Germinal center (tissue), 1 donor: ENCODE measurements at regions not wholly inside any gene's neighbourhood (a gene's known extent, or its start where the extent isn't known, plus 50 kb on each side); places are given as distances from the start of the nearest gene placed in this dataset.

Experiments
- DNase-seq: peaks from one replicate; pipeline ENCODE4 v3.0.0; 2012; ENCODE audit warnings: mixed read lengths, low spot score

DNA sequence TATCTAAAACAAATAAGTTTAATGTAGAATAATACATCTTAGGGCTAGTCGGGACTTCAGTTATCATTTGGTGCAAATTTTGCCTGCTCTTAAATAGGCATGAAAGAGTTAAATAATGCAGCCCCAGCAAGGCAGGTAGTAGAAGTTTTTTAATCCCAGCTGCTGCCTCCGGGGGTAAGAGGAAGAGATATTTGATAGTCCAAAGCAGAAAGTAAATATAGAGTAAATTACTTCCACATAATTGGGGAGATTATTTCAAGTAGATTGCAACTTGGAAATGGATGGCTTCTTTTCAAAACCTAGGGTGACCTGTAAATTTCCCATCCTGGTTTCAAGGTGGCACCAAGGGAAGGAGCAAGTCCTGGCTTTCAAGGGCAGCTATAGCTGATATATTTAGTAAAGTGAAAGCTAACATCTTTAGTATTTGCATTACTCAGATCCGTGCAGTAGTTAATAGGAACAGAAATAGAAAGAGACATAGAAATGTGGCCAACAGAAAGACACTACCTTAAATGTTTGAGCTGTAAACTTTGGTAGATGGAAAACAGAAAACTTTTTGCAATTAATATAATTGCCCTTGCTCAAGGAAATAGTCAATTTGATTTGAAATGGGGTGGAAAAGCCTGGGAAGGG, 109.1 kb downstream of the LMO4 start:
- DNase-seq: no peak

DNA sequence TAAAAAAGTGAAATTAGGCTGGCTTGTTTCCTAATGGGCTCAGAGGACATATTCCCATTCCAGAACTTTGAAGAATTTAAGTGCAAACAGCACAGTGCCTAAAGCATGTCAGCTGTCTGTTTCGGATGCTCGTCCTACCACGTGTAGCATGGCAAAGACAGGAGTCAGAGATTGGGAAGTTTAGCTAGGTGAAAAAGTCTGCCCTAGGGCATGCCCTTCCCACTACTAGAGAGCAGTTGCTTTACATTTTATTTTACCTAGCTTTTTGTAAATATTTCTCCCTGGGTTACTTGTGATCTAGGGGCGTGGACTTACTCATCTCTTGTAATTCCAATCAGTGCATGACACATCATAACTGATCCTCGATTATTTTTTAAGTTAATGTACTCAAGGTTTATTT, 111.1 kb downstream of the LMO4 start:
- no peak for DNase-seq

DNA sequence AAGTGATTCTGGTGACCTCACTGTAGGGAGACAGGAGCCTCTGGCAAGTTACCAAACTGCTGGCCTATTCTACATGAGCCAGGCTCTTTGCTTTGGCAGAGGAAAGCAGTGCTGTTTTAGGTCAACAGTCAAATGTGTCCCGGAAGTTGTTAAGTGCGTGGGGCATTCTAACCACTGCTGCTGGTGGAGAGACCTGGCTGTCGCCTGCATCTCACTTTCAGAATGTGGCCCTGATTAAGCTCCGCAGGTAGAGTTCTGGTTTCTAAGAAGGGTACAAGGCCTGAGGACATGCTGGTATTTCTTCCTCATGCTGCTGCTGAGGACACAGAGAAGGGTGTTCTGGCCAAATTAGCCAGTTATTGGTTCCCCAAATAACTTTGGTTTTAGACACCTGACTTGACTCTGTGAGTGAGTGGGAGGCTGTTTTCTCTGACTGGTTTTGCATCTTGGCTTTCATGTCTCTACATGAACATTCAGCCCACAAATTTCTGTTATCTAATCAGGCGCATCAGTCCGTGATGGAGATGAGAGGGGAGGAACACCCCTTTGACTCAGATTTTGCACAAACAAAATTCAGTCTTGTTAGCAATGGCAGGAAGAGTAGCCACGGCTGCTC, 120.8 kb downstream of the LMO4 start:
- peak; percentile 31 for DNase-seq

DNA sequence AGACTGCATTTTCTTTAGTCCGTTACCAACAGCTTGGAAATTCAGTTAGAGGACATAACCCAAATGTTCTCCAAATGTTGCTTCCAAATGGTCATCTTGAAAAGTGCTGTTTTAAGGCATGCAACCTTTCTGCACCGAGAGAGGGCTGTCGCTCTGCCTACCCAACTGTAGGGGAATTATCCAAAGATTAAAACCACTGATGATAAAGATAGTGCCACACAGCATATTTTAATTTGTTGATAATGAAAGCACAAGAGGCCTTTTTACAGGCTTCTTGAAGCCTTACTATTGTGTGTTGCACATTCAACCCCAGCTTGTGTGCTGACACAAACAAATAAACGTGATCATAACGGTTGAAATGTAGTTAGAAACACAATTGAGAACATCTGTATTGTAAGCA, 121.5 kb downstream of the LMO4 start:
- DNase-seq: no peak

DNA sequence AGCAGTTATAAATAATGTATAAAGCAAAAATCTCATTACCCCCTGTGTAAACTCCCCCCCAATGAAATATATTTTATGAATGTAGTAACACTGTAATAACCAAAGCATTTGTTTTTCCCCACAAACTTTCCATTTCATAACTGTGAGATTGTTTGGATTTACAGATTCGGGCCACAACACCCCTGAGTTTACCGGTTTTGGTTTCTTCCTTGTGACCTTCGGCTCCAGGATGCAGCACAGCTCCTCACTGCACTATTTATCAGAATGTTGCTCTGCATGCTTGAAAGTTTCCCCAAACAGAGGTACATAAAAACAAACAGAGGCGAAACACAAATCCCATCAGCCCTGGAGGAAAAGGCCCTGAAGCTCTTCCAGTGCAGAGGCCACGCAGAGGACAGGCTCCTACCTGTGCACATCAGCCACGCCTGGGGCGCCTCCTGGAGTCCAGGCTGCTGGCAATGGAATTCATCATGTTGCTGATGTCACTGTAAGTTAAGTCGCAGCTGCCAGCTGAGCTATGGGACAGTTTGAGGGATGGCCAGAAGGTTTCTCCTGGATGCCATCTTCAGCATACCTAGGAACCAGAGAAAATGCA, 122.0 kb downstream of the LMO4 start:
- DNase-seq: no peak

DNA sequence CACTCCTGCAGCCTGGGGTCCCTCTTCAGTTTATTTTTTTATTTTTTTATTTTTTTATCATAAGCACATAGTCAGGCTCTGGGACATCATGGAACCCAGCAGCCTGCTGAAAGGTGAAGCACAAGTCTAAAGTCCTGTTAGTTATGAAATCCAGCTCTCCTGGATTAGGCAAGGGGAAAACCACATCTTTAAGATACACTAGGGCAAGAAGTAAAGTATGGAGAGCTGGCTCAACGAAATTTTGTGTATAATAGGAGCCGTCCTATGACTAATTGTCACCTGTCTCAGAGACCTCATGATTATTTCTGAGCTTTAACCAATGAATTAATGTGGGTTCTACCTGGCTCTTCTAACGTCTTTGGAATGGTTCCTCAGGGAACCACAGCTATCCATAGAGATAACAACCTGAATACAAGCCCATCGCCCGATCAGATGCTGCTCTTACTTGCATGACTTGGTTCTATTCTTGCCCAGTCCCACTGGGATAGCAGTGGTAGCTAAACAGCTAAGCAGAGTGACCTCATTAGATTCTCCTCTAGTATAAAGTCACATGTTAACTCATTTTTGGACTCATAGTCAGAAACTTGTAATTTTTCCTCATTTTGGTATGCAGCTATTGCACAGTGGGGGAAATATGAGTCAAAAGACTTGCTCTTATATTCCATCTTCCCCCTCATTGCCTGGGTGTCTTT, 122.7 kb downstream of the LMO4 start:
- no peak for DNase-seq

DNA sequence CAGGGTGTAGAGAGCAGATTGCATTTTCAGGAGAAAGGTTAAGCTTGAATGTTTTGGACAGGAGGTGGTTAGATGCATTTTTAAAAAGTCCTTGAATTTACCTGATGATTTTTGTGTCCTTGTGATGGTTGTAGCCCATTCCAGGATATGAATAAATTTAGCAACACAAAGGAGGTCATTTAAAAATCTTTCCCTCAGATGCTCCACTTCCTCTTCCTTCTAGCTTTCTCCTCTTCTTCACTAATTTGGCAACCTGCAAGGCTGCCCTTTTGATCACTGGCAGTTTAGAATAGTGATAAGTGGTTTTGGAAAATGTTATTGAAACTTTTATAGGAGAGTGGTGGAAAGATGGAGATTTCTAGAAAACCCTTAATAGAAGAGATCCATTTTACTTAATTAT, 124.0 kb downstream of the LMO4 start:
- no peak for DNase-seq

DNA sequence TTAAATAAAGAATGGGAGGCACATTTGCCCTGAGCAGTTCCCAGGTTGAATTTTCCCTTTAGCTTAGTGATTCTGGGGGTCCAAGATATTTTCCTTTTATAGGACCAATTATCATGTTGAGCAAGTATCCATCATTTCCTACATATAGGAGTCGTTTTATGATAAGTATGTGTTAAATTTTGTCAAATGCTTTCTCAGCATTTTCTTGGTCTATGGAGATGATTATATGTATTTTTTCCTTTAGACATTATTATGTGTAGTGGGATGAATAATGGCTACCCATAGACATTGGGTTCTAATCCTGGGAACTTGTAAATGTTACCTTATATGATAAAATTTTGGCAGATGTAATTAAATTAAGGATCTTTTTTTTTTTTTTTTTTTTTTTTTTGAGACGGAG, 128.7 kb downstream of the LMO4 start:
- DNase-seq: no peak

DNA sequence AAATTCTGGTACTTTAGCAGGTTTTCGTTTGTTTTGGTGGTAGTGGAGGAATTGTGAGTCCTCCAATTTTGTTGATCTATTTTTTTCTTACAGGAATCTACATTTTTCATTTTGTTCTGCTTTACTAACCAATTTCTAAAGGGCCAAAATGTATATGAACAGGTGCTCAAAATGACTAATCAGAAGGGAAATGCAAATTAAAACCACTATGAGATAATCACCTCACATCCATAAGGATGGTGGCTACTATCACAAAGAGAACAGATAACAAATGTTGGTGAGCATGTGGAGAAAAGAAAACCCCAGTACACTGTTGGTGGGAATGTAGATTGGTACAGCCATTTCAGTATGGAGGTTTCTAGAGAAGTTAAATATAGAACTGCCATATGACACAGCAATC, 134.2 kb downstream of the LMO4 start:
- no peak for DNase-seq

DNA sequence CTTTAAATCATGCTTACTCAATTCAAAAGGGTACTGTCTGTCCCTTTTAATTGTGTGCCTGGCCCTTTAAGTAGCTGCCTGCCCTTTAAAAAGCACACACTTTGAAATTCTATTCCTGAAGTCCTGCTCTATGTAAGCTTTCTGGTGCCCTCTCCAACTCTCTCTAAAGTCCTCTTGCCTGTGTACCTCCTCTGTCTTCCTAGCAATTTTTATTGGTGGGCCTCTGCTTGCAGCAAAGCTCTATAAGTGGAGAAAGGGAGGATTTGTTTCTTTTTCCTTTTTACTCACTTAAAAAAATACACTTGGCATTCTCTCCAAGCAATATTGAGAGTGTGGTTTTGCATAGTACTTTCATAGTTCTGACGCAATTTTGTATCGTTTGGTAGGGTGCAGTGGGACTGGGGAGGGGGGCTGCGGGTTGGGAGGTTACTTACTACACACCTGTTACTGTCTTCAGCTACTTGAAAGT, 135.4 kb downstream of the LMO4 start:
- no peak for DNase-seq

DNA sequence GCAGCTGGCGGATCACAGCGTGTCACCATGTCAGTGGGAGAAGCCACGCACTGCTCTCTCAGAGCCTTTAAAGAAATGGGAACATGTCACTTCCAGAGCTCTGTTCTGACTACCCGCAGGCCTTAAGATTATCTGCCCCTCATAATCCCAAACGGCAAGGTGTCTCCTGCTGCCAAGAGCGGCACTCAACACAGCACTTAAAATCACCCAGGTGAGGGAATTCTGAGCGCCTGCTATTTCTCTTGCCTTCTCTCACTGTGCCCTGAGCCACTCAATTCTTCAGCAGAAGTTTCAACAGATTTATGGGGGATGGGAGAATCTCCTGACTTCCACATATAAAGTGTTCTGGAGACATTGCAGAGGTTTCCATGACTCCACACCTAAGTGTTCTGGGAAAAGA, 137.9 kb downstream of the LMO4 start:
- DNase-seq: no peak

DNA sequence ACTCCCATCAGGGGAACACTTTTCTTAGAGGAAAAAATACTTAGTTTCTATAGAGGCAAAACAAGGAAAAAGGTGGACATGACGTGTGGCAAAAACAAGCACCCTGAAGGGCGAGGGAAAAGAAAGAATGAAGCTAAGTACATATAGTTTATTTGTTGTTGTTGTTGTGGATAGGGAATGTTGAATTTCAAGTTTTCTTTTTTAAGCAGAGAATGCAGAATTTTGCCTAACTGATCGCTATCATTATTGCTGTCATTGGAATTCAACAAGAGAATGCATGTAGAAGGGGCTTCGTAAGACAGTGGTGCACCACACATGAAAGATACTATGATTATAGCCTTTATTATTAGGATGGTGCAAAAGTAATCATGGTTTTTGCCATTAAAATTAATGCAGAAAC, 144.0 kb downstream of the LMO4 start:
- no peak for DNase-seq

DNA sequence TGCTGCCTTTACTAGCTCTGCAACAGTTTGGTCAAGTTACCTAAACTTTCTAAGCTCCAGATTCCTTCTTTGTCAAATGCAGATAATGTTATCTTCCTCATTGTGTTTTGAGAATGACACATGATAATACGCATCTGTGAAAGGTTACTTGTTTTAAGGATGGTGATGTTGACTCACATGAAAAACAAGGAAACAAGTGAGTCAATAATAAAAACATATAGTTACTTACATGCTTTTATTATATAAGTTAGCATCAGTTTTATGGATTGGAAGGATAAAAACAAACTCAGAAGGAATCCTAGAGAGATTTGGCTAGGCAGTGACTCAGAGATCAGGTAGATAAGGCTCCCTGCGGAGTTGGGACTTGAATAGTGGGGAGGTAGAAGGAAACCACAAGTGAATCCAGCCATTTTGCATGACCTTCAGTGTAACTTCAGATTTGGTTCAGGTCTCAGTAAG, 144.6 kb downstream of the LMO4 start:
- no peak for DNase-seq

DNA sequence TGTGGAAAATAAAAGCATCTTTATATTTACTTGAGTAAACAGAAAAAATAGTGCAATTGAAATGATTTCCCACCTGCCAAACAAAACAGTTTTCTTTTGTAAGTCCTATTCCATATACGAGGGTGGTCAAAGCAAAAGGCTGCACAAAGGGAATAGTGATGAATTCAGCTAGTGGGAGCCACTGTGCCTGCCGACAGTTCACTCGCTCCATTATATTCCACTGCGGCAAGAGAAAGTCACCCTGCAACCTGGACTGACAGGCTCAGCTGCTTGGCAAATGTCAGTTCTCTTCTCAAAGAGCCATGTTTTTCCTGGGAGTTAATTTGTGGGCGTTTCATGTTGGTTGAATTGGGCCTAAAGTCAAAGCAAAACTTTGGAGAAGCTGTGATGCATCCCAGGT, 145.4 kb downstream of the LMO4 start:
- DNase-seq: no peak

DNA sequence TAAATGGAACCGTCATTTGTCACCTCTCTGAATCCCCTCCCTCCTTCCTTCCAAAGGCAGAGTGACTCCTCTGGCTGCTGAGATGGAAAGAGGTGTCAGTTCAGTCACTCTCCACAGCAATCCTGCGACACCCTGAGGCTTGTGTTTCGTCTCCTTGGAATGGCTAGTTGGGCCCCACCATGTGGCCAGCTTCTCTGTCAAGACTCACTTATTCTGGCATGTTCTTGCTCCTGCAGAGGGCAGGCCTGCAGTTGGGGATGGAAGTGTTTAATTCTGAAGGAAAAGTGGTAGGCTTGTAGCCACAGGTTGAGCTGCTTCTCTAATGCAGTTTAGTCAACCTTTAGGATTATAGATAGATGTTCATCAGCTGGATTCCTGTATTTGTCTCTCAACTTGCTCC, 149.6 kb downstream of the LMO4 start:
- DNase-seq: no peak

DNA sequence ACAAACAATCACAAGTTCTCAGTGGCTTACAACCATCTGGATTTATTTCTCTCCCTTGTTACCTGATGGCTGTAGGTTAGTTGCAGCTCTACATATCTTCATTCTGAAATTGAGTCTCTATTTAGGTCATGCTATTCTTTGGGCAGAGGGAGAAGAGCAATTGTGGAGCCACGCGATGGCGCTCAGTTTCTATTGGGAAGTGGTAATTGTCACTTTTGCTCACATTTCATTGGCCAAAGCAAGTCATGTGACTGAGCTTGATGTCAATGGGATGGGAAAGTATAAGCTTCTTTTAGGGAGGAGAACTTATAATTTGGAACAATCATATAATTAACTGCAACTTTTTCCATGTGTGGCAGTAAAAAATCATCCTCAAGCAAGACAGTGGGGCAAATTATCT, 166.5 kb downstream of the LMO4 start:
- DNase-seq: no peak

DNA sequence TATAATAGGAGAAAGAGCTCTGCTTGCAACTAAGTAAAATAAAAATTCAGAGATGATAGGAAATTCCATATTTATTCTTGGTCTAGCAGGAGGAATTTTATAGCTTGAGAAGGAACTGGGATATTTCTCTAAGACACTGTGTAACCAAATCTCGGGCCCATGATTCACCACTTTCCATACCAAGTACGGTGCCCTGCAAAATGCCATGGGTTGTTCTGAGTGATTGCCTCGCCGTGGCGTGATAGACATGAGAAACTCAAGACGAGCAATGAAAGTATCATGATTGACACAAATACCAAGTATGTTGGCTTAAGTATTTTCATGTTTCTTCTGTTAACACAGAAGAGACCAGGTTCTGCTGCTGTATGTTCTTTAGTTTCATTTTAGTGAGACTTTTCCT, 167.2 kb downstream of the LMO4 start:
- no peak for DNase-seq

DNA sequence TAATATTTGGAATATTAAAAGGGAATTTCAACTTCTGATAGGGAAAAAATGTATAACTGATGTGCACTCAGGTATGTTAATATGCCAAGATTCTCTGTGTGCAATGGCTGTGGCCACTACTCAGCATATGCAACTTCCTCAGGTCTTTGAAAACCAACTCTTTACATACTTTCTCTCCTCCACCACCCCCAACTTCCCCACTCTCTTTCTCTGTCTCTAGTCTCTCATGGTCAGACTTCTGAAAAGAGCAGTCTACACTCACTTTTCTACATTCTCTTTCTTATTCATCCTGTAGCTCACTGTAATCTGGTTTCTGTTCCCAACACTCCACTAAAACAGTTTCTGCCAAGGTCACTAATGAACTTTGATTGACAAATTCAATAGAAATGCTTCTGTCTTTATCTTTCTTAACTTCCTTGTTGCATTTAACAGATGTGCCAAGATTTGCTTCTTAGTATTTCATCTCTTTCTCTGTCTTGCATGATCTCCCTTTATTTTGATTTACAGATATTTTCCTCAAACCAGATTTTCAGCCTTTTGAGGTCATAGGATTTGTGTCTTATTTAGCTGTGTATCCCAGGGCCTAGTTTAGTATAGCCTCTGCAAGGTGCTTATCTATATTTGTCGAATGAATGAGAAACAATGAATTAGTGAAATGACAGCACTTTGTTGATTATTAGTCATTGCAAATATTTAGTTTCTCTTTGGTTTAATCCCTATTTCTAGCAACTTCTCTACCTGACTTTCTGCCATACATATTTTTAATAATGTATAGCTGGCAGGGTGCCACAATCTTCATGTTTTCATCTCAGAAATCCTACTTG, 168.9 kb downstream of the LMO4 start:
- DNase-seq: no peak

DNA sequence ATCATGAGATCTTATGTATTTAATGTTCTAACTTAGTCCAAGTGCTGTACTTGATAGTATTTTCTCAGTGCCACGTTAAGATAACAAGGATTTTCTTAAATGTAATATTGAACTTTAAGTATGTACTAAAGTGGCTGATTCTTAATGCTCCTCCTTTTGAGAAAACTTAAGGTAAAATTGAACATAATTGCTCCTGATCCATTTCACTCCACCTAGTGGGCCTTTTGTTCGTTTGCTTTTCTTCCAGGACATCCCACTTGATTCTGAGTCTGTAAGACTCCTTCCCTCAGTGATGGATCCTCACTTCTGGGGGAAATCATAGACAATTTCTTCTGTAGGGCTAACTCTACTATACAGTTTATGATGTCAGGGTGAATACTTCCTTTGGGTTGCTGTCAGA, 173.1 kb downstream of the LMO4 start:
- DNase-seq: no peak

DNA sequence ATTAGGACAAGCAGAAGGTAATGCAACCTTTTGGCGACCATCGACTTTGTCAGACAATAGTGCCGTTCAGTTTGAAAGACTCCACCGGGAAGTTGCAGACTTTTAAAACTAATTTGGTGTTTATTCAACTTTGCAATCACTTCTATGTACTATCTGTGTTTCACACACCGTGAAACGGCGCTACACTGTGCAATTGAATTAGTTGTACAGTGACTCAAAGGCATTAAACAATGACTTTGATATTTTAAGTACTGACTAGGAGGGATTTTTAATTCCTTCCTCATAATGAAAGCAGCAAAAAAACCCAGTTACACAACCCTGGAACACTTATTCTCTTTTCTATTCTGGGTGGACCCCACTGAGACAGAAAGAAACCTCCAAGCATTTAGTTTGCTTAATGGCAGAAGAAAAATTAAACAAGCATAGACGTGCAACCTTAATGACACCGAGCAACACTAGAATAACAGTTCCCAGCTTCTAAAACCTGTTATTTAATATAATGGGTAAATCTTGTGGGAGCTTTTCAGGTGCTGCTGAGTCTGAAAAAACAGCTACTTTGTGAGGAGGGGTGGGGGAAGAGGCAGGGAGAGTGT, 176.8 kb downstream of the LMO4 start:
- no peak for DNase-seq

DNA sequence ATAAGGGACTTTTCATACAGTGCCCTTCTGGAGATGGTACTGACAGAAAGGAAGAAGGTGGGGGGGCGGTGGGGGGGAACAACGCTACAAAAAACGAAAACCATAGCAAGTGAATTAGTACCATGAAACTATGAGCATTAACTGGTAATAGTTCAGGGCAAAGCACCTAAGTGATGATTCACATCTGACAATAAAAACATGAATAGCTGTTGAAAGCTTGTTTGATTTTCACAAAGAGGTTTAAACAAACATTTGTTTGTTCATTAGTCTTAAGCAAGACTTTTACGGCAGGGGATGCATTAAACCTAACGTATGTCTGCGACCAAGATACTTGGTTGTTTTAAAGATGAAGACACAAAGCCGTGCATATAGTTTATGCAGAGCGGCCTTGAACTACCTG, 177.5 kb downstream of the LMO4 start:
- no peak for DNase-seq

DNA sequence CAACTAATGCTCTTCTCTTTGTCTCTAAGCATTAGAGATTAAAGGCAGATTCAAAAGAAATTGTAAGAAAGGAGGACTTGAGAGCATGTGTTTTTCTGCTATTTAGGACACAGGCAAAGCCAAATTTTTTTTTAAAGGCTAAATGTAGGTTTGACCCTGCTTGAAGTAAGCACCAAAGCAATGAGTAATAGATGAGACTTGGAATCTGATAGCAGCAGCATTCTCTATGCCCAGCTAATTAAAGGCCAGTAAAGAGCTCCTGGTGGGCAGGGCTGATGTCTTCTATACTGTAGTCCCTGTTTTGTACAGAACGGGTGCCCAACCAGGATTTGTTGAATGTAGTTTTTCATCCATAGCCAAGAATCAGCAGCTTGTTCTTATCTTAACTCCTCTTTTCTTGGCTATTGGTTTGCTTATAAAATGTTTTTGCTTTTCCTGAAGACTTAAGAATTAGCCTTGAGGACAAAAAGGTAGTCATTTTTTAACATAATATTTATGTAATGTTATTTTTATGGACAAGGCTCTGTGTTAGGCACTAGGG, 179.6 kb downstream of the LMO4 start:
- no peak for DNase-seq
